ENCODE measurements at regions not wholly inside any gene's neighbourhood (a gene's known extent, or its start where the extent isn't known, plus 50 kb on each side); places are given as distances from the start of the nearest gene placed in this dataset.
"Not testable (repeated sequence)": the region's sequence is repeated elsewhere in the genome, so short reads cannot be mapped to it uniquely, and the experiment has no call there.

GRCh38 chr2:239832490-239833268 lies 192.5 kb downstream of the NDUFA10 start:
- no peak for DNase-seq (ENCODE audit: low spot score)

GRCh38 chr2:239831861-239832489 lies 193.2 kb downstream of the NDUFA10 start:
- no peak for DNase-seq (ENCODE audit: low spot score)

- DNase-seq (ENCODE audit: low spot score), result no peak
These were observed 194.0 kb downstream of the NDUFA10 start for GRCh38 chr2:239831001-239831731.

GRCh38 chr2:239830121-239831000 lies 194.8 kb downstream of the NDUFA10 start:
- no peak for DNase-seq (ENCODE audit: low spot score)

GRCh38 chr2:239829326-239829725 lies 195.8 kb downstream of the NDUFA10 start:
- no peak for DNase-seq (ENCODE audit: low spot score)

GRCh38 chr2:239828973-239829275 lies 196.2 kb downstream of the NDUFA10 start:
- not testable (repeated sequence) for DNase-seq (ENCODE audit: low spot score)

DNA sequence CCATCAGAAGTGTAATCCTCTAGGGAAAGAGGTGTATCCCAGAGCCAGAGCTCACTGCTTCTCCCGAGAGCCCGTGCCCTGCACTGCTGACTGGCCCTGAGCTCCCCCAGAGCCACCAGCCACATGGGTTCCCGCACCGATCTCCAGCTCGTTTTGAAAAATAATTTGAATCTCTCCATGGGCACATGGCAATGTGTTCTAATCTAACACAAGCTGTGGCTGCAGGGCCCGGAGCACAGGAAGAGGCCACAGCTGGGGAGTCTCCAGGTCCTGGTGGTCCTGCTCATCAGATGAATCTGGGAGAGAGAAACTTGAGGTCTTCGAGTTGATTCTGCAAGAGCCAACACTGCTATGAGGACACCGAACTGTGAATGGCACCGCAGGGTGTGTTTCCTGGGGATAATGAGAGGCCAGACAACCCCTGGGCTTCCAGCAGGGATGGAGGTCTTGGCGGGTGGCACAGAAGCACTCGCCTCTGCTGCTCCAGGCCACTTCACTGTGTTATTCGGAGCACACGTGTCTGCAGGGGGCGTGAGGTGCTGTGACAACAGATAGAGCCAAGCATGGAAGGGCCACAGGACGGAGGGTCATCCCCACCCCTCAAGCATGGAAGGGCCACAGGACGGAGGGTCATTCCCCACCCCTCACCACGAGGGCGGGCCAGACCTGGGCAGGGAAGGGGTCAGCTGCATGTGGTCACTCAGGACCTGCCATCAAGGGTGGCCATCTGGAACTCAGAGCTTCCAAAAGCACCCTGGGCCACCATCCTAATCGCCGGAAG lies 196.8 kb downstream of the NDUFA10 start:
- no peak for DNase-seq (ENCODE audit: low spot score)

DNA sequence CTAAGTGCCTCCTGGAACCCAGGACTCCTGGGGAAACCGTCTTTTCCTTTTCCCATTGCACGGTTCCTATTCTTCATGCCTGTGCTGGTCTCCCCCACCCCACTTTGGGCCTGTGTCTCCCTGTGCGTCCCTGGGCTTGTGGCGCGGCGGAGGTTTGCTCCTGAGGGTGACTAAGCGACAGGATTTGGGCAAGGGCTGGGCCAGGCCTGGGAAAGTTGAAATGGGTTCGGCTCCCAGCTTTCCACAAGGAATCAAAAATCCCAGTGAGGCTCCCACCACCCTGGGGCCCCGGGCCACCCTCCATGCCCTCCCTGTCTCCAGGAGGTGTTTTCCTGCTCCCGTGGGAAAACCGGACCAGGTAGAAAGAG lies 197.6 kb downstream of the NDUFA10 start:
- DNase-seq (ENCODE audit: low spot score), result no peak

DNA sequence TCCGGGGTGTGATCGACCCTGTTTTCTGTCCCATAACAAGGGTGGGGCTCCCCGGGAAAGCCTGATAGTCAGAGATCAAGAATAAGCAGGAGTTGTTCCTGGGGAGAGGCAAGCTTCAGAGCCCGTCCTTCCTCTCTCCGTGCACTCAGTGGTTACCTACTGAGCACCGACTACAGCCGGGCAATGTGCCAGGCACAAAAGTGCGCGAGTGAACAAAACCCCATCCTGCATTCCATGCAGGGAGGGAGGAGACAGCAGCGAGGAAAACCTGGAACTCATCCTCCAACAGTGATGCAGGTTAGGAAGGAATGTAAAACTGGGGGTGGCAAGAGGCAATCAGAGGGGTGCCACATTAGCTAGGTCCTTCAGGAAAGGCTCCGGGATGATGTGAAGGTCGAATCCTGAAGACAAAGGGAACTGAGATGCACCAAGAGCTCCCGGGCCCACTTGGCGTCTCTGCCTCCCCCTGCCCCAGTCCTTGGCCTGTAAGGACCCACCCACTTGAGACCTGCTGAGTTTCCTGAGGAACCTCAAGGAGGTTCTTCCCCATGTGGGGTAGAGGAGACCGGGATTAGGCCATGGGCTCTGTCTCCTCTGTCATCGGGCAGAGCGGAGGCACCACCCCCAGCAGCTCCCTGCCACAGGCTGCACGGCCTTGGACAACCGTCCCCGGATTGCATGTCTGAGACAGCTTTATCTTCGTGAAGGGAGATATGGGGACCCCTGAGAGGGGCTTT lies 198.2 kb downstream of the NDUFA10 start:
- DNase-seq (ENCODE audit: low spot score), result no peak

GRCh38 chr2:239826376-239826775 lies 198.8 kb downstream of the NDUFA10 start:
- DNase-seq (ENCODE audit: low spot score), result no peak

DNA sequence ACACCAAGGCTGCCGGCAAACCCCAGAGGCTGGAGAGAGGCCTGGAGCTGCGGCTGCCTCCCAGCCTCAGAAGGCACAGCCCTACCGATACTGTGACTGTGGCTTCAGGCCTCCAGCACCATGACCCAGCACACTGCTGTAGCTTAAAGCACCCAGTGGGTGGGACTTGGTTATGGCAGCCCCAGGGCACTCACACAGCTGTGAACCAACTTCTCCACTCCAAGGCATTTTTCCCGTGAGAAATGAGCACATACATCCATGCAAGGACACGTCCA lies 199.5 kb downstream of the NDUFA10 start:
- DNase-seq (ENCODE audit: low spot score), result no peak

DNA sequence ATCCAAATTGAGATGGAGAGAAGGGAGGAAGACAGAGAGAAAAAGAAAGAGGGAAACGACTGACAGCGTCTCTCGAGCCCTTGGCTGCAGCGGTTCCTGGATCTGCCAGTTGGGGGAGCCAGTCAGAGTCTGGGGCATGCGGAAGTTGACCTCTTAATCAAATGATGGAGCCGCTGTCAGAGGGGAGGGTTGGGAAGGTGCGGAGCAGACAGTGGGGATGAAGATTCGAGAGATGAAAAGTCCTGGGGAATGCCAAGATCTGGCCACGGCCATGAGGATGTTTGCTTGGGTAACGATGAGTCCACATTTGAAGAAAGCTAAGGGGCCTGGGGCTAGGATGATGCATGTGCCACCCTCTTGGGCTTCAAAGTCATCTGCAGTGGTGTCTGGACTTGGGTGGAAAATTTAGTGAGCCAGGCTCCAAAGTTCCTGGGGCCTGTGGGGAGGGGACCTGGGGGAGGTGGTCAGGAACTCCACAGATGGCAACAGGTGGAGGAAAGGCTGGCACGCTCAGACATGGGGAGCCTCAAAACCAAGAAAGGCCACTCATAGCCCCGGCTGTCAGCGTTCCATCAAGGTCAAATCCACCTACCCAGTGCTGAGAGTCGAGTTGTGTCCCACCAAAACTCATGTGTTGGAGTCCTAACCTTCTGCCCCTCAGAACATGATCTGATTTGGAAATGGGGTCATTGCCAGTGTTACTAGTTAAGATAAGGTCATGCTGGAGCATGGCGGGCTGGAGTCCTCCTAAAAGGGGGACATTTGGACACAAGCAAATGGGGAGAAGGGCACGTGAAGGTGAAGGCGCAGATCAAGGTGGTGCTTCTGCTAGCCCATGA lies 200.1 kb downstream of the NDUFA10 start:
- no peak for DNase-seq (ENCODE audit: low spot score)

DNA sequence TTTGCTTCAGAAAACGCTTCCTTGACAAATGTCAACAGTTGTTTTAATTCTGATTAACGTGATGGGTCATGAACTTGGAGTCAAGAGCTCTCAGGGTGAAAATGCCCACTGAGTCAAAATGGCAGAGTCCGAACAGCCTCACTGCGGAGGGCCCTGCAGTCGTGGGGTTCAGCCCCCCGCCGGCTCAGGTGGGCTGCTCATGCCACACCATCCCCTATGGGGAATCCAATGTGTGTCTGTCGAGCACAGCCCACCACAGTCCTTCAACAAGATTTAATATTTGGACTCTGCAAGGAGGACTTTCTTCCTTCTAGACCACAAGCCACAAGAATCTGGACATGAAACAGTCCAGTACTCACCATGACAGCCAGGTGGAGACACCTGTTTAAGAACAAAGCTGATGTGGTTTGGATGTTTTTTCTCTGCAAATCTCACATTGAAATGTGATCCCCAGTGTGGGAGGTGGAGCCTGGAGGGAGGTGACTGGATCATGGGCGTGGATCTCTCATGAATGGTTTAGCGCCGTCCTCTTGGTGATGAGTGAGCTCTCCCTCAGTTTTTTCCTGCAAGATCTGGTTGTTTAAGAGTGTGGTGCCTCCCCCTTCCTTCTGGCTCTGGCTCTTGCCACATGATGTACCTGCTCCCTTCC lies 201.0 kb downstream of the NDUFA10 start:
- no peak for DNase-seq (ENCODE audit: low spot score)

DNA sequence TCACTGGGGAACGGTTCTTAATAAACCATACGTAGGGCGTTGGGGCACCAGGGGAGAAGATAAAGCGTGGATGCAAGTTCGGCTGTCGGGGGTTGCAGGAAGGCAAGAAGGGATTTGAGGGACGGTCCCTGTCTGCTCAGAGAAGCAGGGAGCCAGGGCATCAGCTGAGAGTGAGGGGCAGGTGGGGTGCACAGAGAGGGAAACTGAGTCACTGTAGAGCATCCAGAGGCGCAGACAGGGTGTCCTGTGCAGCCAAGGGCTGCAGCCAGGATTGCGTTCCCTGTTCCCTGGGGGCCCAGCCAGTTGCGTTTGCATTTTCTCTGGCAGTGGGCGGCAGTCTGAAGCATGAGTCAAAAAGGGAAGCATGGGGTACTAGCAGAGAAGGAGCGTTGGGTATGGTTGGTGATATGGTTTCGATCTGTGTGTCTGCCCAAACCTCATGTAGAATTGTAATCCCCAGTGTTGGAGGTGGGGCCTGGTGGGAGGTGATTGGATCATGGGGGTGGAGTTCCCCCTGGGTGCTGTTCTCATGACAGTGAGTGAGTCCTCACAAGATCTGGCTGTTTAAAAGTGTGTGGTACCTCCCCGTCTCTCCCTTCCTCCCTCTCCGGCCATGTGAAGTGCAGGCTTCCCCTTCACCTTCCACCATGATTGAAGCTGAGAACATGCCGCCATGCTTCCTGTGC lies 202.9 kb downstream of the NDUFA10 start:
- no peak for DNase-seq (ENCODE audit: low spot score)

- no peak for DNase-seq (ENCODE audit: low spot score)
These were observed 203.5 kb downstream of the NDUFA10 start for GRCh38 chr2:239821694-239822075.

GRCh38 chr2:239820836-239821693 lies 204.1 kb downstream of the NDUFA10 start:
- no peak for DNase-seq (ENCODE audit: low spot score)

- no peak for DNase-seq (ENCODE audit: low spot score)
These were observed 205.1 kb downstream of the NDUFA10 start for GRCh38 chr2:239819974-239820555.
